Parathyroid adenoma (tissue), 2 donors: ENCODE measurements at regions not wholly inside any gene's neighbourhood (a gene's known extent, or its start where the extent isn't known, plus 50 kb on each side); places are given as distances from the start of the nearest gene placed in this dataset.

Source experiments
- H2AFZ ChIP-seq: fragments of 300-600 bp; sonication (generic); one replicate; pipeline ENCODE4 v1.7.0; 2017; ENCODE audit warnings: antibody characterized with exemption, mild to moderate bottlenecking
- H3K27ac ChIP-seq: fragments of 300-600 bp; sonication (generic); one replicate; pipeline ENCODE4 v1.7.0; 2017
- H3K27me3 ChIP-seq: fragments of 300-600 bp; sonication (generic); one replicate; pipeline ENCODE4 v1.7.0; 2017; ENCODE audit warnings: low read length; ENCODE audit not compliant: control insufficient read depth, insufficient read depth
- H3K36me3 ChIP-seq: fragments of 300-600 bp; sonication (generic); one replicate; pipeline ENCODE4 v1.7.0; 2017; ENCODE audit warnings: low read length; ENCODE audit not compliant: control insufficient read depth, insufficient read depth
- H3K4me1 ChIP-seq: fragments of 300-600 bp; sonication (generic); one replicate; pipeline ENCODE4 v1.7.0; 2017; ENCODE audit warnings: control low read depth
- H3K4me2 ChIP-seq: fragments of 300-600 bp; sonication (generic); one replicate; pipeline ENCODE4 v1.7.0; 2017; ENCODE audit warnings: low read length
- H3K4me3 ChIP-seq: fragments of 300-600 bp; sonication (generic); one replicate; pipeline ENCODE4 v1.7.0; 2017; ENCODE audit warnings: low read depth, low read length
- H3K79me2 ChIP-seq: fragments of 300-600 bp; sonication (generic); one replicate; pipeline ENCODE4 v1.7.0; 2017; ENCODE audit warnings: control low read depth
- H3K9ac ChIP-seq: fragments of 300-600 bp; sonication (generic); one replicate; pipeline ENCODE4 v1.7.0; 2017; ENCODE audit warnings: mild to moderate bottlenecking
- H3K9me3 ChIP-seq: fragments of 300-600 bp; sonication (generic); one replicate; pipeline ENCODE4 v1.7.0; 2017; ENCODE audit warnings: low read length; ENCODE audit not compliant: control insufficient read depth
- CTCF ChIP-seq: fragments of 300-600 bp; sonication (generic); IDR thresholded peaks from one replicate; pipeline ENCODE4 v1.7.0; 2017; ENCODE audit warnings: antibody characterized with exemption, mild to moderate bottlenecking
- donor health status: primary hyperparathyroidism.

GRCh38 chr12:33721561-33721960 lies 281.9 kb upstream of the SYT10 start:
- no peaks in the 10 kb centered on the region for H3K4me1 ChIP-seq
- no peaks in the 10 kb centered on the region for H3K27me3 ChIP-seq
- H3K36me3 ChIP-seq: no peaks in the 10 kb centered on the region
- no peak overlapping the region for H2AFZ ChIP-seq
- no peak overlapping the region for H3K4me2 ChIP-seq
- H3K9me3 ChIP-seq: no peaks in the 10 kb centered on the region
- no peak for TF ChIP-seq CTCF
- no peak overlapping the region for H3K27ac ChIP-seq
- H3K79me2 ChIP-seq: no peaks in the 10 kb centered on the region
- no peak overlapping the region for H3K9ac ChIP-seq
- no peak overlapping the region for H3K4me3 ChIP-seq

GRCh38 chr12:33724867-33725266 lies 285.2 kb upstream of the SYT10 start:
- H3K4me1 ChIP-seq: no peaks in the 10 kb centered on the region
- H2AFZ ChIP-seq: no peak overlapping the region
- no peak overlapping the region for H3K4me2 ChIP-seq
- no peak overlapping the region for H3K9ac ChIP-seq
- no peaks in the 10 kb centered on the region for H3K27me3 ChIP-seq
- H3K9me3 ChIP-seq: no peaks in the 10 kb centered on the region
- no peak for TF ChIP-seq CTCF
- no peaks in the 10 kb centered on the region for H3K79me2 ChIP-seq
- H3K36me3 ChIP-seq: no peaks in the 10 kb centered on the region
- H3K4me3 ChIP-seq: no peak overlapping the region
- H3K27ac ChIP-seq: no peak overlapping the region

- no peak overlapping the region for H2AFZ ChIP-seq
- no peak overlapping the region for H3K4me3 ChIP-seq
- H3K27me3 ChIP-seq: no peaks in the 10 kb centered on the region
- no peaks in the 10 kb centered on the region for H3K9me3 ChIP-seq
- H3K4me2 ChIP-seq: no peak overlapping the region
- H3K27ac ChIP-seq: no peak overlapping the region
- no peak for TF ChIP-seq CTCF
- H3K79me2 ChIP-seq: no peaks in the 10 kb centered on the region
- no peaks in the 10 kb centered on the region for H3K4me1 ChIP-seq
- no peak overlapping the region for H3K9ac ChIP-seq
- no peaks in the 10 kb centered on the region for H3K36me3 ChIP-seq
Measured at GRCh38 chr12:33734871-33735270, 287.4 kb upstream of the ALG10 start.

- TF ChIP-seq CTCF: no peak
- Histone ChIP-seq H3K27ac (no peak overlapping the region), H3K79me2 (no peaks in the 10 kb centered on the region), H3K4me2 (no peak overlapping the region), H3K9me3 (no peaks in the 10 kb centered on the region), H3K4me3 (no peak overlapping the region), H3K36me3 (no peaks in the 10 kb centered on the region), H2AFZ (no peak overlapping the region), H3K9ac (no peak overlapping the region), H3K27me3 (no peaks in the 10 kb centered on the region), H3K4me1 (no peaks in the 10 kb centered on the region)
Measured at GRCh38 chr12:33752854-33753253, 269.4 kb upstream of the ALG10 start.

- H3K4me2 ChIP-seq: no peak overlapping the region
- no peak overlapping the region for H3K9ac ChIP-seq
- no peak for TF ChIP-seq CTCF
- no peaks in the 10 kb centered on the region for H3K79me2 ChIP-seq
- no peak overlapping the region for H3K27ac ChIP-seq
- no peak overlapping the region for H2AFZ ChIP-seq
- no peaks in the 10 kb centered on the region for H3K36me3 ChIP-seq
- no peaks in the 10 kb centered on the region for H3K4me1 ChIP-seq
- no peaks in the 10 kb centered on the region for H3K9me3 ChIP-seq
- no peaks in the 10 kb centered on the region for H3K27me3 ChIP-seq
- no peak overlapping the region for H3K4me3 ChIP-seq
Measured at GRCh38 chr12:33757701-33758100, 264.6 kb upstream of the ALG10 start.
